WI38 (cell line): ENCODE measurements at regions not wholly inside any gene's neighbourhood (a gene's known extent, or its start where the extent isn't known, plus 50 kb on each side); places are given as distances from the start of the nearest gene placed in this dataset.

Experiments used
- H3K4me3 ChIP-seq: 2 replicates; pipeline ENCODE4 v1.5.1; 2011; ENCODE audit warnings: low read depth, mild to moderate bottlenecking, control low read depth, low read length
- CTCF ChIP-seq: IDR thresholded peaks from 2 replicates; pipeline ENCODE4 v1.5.1; 2012; ENCODE audit warnings: low read depth, mild to moderate bottlenecking, control low read depth, low read length

- no peak for TF ChIP-seq CTCF
These were observed 789.1 kb upstream of the SLITRK5 start for GRCh38 chr13:86882107-86882506.

GRCh38 chr13:86882835-86883234 lies 788.3 kb upstream of the SLITRK5 start:
- no peak for TF ChIP-seq CTCF
- no peak overlapping the region for H3K4me3 ChIP-seq

More at GRCh38 chr13:86882107-86882506, 789.1 kb upstream of the SLITRK5 start:
- H3K4me3 ChIP-seq, result no peak overlapping the region

GRCh38 chr13:86892330-86892729 lies 778.8 kb upstream of the SLITRK5 start:
- H3K4me3 ChIP-seq, result no peak overlapping the region
- no peak for TF ChIP-seq CTCF

- no peak for TF ChIP-seq CTCF
- H3K4me3 ChIP-seq, result no peak overlapping the region
These were observed 770.3 kb upstream of the SLITRK5 start for GRCh38 chr13:86900906-86901305.

GRCh38 chr13:86906127-86906874 lies 764.9 kb upstream of the SLITRK5 start:
- no peak overlapping the region for H3K4me3 ChIP-seq
- no peak for TF ChIP-seq CTCF

- no peak overlapping the region for H3K4me3 ChIP-seq
- no peak for TF ChIP-seq CTCF
These were observed 764.0 kb upstream of the SLITRK5 start for GRCh38 chr13:86907156-86907555.

GRCh38 chr13:86909318-86909717 lies 761.9 kb upstream of the SLITRK5 start:
- TF ChIP-seq CTCF, result no peak
- H3K4me3 ChIP-seq, result no peak overlapping the region
